GM12872 (cell line): ENCODE measurements at regions not wholly inside any gene's neighbourhood (a gene's known extent, or its start where the extent isn't known, plus 50 kb on each side); places are given as distances from the start of the nearest gene placed in this dataset.

Experiments
- TF ChIP-seq, protein P1 (sequence below): IDR thresholded peaks from 3 replicates; pipeline ENCODE4 v1.5.1; 2011; ENCODE audit warnings: low read depth, mild to moderate bottlenecking, low read length, moderate library complexity; ENCODE audit not compliant: insufficient read depth

GRCh38 chr17:77323413-77324171, 182.8 kb downstream of the SEC14L1 start:
- TF ChIP-seq, protein P1, sequence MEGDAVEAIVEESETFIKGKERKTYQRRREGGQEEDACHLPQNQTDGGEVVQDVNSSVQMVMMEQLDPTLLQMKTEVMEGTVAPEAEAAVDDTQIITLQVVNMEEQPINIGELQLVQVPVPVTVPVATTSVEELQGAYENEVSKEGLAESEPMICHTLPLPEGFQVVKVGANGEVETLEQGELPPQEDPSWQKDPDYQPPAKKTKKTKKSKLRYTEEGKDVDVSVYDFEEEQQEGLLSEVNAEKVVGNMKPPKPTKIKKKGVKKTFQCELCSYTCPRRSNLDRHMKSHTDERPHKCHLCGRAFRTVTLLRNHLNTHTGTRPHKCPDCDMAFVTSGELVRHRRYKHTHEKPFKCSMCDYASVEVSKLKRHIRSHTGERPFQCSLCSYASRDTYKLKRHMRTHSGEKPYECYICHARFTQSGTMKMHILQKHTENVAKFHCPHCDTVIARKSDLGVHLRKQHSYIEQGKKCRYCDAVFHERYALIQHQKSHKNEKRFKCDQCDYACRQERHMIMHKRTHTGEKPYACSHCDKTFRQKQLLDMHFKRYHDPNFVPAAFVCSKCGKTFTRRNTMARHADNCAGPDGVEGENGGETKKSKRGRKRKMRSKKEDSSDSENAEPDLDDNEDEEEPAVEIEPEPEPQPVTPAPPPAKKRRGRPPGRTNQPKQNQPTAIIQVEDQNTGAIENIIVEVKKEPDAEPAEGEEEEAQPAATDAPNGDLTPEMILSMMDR, result no peak

DNA sequence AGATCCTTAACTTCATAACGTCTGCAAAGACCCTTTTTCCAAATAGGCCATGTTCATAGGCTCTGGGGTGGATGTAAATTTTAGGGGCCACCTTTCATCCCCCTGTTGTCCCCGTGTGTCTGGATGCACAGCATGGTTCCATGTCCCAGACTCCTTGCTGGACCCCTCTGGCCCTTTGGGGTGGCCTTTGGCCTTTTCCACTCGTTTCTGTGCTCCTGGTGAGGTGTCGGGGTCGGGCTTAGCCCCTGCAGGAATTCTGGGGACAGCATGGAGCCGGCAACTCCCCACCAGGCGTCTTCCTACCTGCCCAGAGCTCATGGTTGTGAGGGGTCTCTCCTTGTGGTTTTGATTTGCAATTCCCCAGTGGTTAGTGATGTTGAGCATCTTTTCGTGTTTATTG, 183.5 kb downstream of the SEC14L1 start:
- TF ChIP-seq, protein P1, result no peak

DNA sequence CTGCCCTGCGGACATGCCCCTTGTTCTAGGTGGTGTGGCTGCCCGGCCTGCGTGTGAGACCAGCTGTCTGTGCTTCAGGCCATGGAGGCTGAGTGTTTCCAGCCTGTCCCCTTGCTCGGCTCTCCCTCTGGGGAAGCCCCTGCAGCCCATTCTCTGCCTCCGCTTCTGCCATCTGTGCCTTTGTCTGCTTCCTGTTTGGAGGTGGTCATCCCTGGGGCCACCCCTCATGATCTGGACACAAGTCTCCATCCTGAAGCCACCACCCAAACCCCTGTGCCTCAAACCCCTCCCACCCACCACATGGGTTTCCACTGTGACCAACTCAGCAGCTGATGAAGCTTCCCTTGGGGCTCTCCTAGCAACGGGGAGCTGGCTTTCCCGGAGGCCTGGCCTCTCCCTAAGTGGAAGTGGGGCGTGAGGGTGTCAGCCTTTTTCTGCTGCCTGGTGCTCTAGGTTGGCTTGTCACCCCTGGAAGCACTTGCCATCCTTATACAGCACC, 184.9 kb downstream of the SEC14L1 start:
- TF ChIP-seq, protein P1, result no peak

- TF ChIP-seq, protein P1, result no peak
These were observed 185.4 kb downstream of the SEC14L1 start for GRCh38 chr17:77326076-77326591.

GRCh38 chr17:77326636-77327035, 185.9 kb downstream of the SEC14L1 start:
- TF ChIP-seq, protein P1, result no peak

DNA sequence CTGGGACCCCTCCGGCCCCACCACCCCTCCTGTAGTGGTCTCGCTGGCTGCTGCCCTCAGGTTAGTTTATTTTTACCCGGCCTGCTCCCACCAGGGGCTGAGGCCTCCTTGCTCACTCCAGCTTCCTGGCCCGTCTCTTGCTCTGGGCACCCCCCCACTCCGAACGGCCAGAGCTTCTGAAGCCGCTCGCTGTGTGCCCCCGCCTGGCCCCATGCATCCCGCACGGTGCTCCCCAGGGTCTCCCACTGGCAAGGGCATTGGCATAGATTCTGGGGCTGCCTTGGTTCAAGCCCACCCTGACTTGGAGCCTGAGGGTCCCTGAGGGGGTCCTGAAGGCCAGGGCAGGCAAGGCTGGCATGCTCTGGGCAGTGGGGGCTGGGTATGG, 186.4 kb downstream of the SEC14L1 start:
- TF ChIP-seq, protein P1, result no peak

DNA sequence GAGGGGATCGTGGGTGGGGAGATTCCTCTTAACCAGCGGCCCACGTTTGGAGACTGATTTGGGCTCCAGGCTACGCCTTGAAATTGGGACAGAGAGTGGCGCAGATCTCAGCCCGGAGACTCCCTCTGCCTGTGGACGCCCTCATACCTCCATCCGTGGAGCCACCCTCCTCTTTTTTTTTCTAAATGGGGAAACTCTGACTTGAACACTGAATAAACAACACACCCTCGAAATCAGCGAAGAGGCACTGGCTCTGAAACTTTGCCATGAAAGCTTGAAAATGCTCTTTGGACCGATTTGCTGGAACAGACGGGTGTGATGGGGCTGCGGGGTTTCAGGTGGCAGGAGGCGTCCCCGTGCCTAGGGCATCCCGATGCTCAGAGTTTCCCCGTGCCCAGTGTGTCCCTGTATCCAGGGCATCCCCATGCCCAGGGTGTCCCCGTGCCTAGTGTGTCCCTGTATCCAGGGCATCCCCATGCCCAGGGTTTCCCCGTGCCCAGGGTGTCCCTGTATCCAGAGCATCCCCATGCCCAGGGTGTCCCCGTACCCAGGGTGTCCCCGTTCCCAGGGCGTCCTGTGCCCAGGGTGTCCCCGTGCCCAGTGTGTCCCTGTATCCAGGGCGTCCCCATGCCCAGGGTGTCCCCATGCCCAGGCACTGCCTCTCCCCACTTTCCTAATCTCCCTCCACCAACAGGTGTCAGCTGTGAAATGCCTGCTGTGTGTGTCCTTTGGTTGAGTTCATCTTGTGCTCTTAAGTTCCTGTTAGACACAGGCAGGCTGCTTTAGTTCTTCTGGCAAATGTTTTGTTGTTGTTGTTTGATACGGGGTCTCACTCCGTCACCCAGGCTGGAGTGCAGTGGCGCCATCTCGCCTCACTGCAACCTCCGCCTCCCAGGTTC, 187.0 kb downstream of the SEC14L1 start:
- TF ChIP-seq, protein P1, result no peak
